HG03135 (cell line): ENCODE measurements at regions not wholly inside any gene's neighbourhood (a gene's known extent, or its start where the extent isn't known, plus 50 kb on each side); places are given as distances from the start of the nearest gene placed in this dataset.
"Not testable (repeated sequence)": the region's sequence is repeated elsewhere in the genome, so short reads cannot be mapped to it uniquely, and the experiment has no call there.

Experiments
- ATAC-seq: cut with Tn5 transposase; IDR thresholded peaks from one replicate; pipeline ENCODE4 v1.9.1; 2021; ENCODE audit warnings: mild to moderate bottlenecking, moderate library complexity; ENCODE audit not compliant: unreplicated experiment

DNA sequence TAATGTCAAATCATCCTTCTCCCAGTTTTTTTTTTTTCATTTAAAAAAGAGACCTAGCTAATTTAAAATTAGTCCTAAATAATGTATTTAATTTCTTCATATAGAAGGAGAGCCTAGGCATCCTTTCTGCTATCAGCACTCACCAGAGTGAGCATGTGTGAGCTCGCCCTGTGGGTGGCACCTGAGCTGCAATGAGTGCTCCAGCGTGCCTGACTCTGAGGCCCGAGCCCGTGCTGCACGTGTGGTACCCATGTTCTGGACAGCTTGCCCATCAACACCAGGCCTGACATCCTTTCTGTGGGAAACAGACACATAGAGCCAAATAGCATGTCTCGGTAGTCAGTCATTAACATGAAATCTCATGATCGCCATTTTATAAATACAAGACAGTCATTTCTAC is 381.4 kb downstream of the DTWD2 start:
- no peak for ATAC-seq

- no peak for ATAC-seq
These were observed 382.6 kb downstream of the DTWD2 start for GRCh38 chr5:118605761-118606160.

DNA sequence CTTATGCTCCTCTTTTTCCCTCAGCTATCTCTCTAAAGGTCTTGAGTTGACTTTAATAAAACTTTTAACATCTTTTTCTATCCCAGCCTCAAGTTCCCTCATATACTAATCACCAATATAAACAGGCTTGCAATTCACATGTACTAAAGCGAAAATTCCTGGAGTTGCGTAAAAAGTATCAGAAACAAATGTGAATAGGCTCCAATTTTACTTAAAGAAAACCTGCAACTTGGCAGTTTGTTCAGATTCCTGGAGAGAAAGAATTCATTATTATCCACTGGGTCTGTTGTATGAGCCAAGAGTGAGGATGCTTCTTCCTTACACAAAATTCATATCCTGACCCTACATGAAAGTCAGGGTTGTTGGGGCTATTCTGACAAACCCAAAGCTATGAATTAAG is 384.2 kb downstream of the DTWD2 start:
- no peak for ATAC-seq

- ATAC-seq, result no peak
These were observed 385.1 kb downstream of the DTWD2 start for GRCh38 chr5:118603278-118603677.

- ATAC-seq, result no peak
These were observed 390.0 kb downstream of the DTWD2 start for GRCh38 chr5:118598311-118598710.

- no peak for ATAC-seq
These were observed 390.8 kb downstream of the DTWD2 start for GRCh38 chr5:118597543-118597942.

DNA sequence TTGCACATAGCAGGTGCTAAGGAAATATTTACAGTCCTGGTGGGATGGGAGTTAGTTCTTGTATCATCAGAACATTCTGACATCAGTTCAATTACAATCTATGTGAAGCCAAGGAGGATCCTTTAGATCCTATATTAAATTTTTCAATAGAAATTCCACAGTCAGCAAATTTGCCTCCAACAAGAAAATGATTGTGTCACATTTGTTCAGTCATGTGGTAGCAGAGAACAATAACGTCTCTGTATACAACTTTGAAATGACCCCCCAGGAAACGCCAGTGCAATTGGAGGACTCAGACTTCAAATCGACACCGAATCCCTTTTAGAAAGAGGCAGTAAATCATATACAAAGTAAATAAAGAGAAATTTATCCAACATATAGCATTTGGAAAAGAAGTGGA is 392.1 kb downstream of the DTWD2 start:
- no peak for ATAC-seq

GRCh38 chr5:118593003-118593328 is 395.4 kb downstream of the DTWD2 start:
- ATAC-seq, result no peak

- no peak for ATAC-seq
These were observed 395.9 kb downstream of the DTWD2 start for GRCh38 chr5:118592229-118593002.

GRCh38 chr5:118590806-118591205 is 397.5 kb downstream of the DTWD2 start:
- ATAC-seq, result no peak

DNA sequence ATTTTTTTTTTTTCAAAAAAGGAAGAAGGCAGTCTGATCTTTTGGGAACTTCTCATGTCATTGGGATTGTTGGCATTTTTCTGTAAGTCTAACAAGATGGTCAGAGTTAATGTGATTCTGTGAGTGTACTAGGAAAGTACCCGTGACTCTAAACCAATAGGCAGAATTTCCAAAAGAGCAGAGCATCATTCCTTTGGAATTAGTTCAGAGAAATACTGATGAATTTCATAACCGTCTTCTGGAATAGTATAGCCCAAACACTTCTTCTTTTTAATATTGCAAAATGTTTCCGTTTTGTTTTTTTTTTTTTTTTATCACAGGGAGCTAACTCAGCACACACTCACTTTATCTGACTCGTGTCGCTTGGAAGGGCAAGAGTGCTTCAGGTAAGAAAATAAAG is 407.4 kb downstream of the DTWD2 start:
- ATAC-seq, result no peak

DNA sequence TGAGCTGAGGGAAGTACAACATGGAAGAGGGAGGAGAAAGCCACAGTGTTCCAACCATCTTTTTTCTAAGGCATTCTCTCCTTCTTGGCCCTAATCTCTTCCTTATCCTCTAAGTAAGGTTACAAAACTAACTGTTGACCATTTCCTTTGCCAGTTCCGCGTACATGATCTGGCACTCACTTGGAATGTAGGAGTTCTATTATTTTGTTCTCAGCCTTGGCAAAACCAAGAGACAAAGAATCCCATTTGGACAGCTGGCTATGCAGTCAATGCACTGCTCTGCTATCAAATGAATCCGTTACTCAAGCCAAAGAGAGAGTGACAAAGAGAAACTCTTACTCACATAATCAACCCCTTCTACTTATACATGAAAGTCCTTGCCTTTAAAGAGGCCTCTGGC is 410.3 kb downstream of the DTWD2 start:
- no peak for ATAC-seq

DNA sequence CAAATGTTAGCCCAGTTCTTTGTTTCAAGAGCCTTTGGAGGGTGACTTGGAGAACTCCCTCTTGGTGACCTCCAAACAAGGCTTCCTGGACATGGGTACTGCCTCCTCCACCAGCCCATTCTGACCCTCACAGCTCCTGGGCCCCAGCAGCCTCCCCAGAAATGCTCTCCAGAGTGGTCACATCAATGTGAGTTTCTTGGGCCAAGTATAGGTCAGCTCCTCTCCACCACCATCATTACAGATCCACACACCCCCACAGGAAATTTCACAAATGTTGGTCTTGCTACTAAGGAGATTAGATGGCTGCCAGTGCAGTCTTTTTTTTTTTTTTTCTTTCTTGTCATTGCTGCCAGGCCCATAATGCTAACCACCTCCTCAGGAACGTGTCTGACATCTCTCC is 410.7 kb downstream of the DTWD2 start:
- ATAC-seq, result no peak

DNA sequence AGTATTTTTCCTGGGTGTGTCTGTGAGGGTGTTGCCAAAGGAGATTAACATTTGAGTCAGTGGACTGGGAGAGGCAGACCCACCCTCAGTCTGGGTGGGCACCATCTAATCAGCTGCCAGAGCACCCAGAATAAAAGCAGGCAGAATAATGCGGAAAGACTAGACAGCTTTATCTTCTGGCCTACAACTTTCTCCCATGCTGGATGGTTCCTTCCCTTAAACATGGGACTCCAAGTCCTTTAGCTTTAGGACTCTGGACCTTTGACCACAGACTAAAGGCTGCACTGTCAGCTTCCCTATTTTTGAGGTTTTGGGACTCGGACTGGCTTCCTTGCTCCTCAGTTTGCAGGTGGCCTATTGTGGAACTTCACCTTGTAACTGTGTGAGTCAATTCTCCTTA is 418.1 kb downstream of the DTWD2 start:
- ATAC-seq, result not testable (repeated sequence)

DNA sequence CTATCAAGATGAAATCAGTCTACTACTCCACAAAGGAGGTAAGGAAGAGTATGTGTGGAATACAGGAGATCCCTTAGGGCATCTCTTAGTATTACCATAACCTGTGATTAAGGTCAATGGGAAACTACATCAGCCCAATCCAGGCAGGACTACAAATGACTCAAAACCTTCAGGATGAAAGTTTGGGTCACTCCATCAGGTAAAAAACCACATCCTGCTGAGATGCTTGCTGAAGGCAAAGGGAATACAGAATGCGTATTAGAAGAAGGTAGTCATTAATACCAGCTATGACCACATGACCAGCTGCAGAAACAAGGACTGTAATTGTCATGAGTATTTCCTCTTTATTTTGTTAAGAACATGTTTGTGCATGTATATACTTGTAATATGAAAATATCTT is 418.8 kb downstream of the DTWD2 start:
- ATAC-seq, result not testable (repeated sequence)

- ATAC-seq, result no peak
These were observed 422.9 kb downstream of the DTWD2 start for GRCh38 chr5:118565335-118565971.

GRCh38 chr5:118561971-118562370 is 426.4 kb downstream of the DTWD2 start:
- no peak for ATAC-seq

- ATAC-seq, result no peak
These were observed 427.1 kb downstream of the DTWD2 start for GRCh38 chr5:118561235-118561634.

DNA sequence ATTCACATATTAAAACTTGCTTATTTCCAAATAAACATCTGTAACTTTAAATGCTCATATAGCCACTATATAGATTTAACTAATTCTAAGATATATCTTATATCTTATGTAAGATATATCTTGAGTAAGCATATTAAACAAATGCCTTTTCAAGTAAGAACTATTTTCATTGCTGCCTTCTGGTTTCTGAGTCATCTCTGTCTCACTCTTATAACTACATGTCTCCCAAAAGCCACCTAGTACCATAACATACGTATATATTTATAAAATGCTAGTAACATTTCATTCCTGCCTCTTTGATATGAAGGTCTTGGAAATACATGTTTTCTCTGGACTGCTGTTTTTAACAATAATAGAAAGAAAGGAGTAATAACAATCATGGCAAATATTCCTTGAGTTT is 429.5 kb downstream of the DTWD2 start:
- ATAC-seq, result no peak

GRCh38 chr5:118557251-118557661 is 431.1 kb downstream of the DTWD2 start:
- ATAC-seq, result no peak

DNA sequence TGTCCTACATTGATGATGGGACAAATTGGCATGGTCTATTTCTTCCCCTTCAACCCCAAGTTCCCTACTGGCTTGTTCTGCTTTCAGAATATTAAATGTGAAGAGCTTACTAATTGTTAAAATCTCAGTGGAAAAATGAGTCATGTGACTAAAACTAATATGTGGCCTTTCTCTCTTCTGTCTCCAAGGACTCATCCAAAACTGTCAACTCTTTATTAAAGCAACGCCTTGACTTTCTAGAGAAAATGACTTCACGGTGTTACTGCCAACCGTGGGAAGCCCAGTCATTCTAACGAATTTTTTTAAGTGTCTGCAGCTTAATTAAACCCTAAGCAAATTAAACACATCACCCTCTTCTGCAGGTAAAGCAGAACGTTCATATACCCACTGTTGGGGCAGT is 431.6 kb downstream of the DTWD2 start:
- no peak for ATAC-seq

DNA sequence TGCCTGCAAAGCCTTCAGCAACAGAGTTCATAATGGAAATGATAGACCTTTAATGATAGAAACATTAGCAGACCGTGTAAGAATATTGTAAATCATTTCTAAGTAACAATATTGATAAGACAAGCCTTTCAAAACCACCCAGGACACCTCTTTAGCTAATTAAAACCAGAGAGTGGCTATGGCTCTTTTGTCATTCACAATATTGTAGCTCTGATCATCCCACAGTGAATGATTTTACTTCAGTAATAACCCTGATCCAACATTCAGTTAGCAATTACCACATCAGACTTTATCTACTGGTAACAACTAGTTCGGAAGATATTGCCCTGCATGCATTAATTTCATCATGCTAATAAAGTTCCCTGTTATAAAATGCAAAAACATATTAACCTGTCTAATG is 432.6 kb downstream of the DTWD2 start:
- ATAC-seq, result no peak

GRCh38 chr5:118554981-118555380 is 433.4 kb downstream of the DTWD2 start:
- ATAC-seq, result no peak
